A549 (cell line): ENCODE measurements at regions not wholly inside any gene's neighbourhood (a gene's known extent, or its start where the extent isn't known, plus 50 kb on each side); places are given as distances from the start of the nearest gene placed in this dataset.

Source experiments
- CBX2 ChIP-seq: fragments of 200-600 bp; sonication (generic); IDR thresholded peaks from 2 replicates; pipeline ENCODE4 v1.6.1; 2016; ENCODE audit warnings: low read depth, mild to moderate bottlenecking, borderline replicate concordance
- CHD2 ChIP-seq: fragments of 150-350 bp; IDR thresholded peaks from 2 replicates; pipeline ENCODE4 v1.6.1; 2014; ENCODE audit warnings: low read length; ENCODE audit not compliant: partially characterized antibody
- E2F6 ChIP-seq: IDR thresholded peaks from 2 replicates; pipeline ENCODE4 v1.6.1; 2012; ENCODE audit warnings: low read depth, borderline replicate concordance
- EP300 ChIP-seq, 2 experiments: fragments of >200 bp; sonication (Bioruptor Twin); formaldehyde crosslinking; IDR thresholded peaks; 2 replicates in 1 of 2; 3 replicates in 1 of 2; pipeline ENCODE4 v1.6.1; 2016 to 2017
- ESRRA ChIP-seq: fragments of 150-350 bp; IDR thresholded peaks from 2 replicates; pipeline ENCODE4 v1.6.1; 2014; ENCODE audit warnings: mild to moderate bottlenecking, low read length, borderline replicate concordance
- HDAC2 ChIP-seq: fragments of 200-600 bp; sonication (generic); IDR thresholded peaks from 2 replicates; pipeline ENCODE4 v1.6.1; 2016
- HMGXB4 ChIP-seq: fragments of 250-450 bp; sonication (Bioruptor Pico); IDR thresholded peaks from 2 replicates; pipeline ENCODE4 v1.5.0; 2021; ENCODE audit warnings: mild to moderate bottlenecking, moderate library complexity, borderline replicate concordance
- JUN ChIP-seq, 2 experiments: fragments of >200 bp; sonication (Bioruptor Twin); formaldehyde crosslinking; IDR thresholded peaks; 2 replicates in 1 of 2; 3 replicates in 1 of 2; pipeline ENCODE4 v1.6.1; 2016 to 2017
- JUNB ChIP-seq: fragments of >200 bp; sonication (Bioruptor Twin); formaldehyde crosslinking; IDR thresholded peaks from 2 replicates; pipeline ENCODE4 v1.6.1; 2016
- MAX ChIP-seq: IDR thresholded peaks from 2 replicates; pipeline ENCODE4 v1.6.1; 2012
- POLR2A ChIP-seq: IDR thresholded peaks from 2 replicates; pipeline ENCODE4 v1.6.1; 2012; ENCODE audit warnings: mild to moderate bottlenecking, low read length
- REST ChIP-seq: fragments of 200-600 bp; sonication (generic); IDR thresholded peaks from 2 replicates; pipeline ENCODE4 v1.6.1; 2016; ENCODE audit warnings: antibody characterized with exemption, mild to moderate bottlenecking, moderate library complexity
- ZSCAN20 ChIP-seq: fragments of 250-450 bp; sonication (Bioruptor Pico); IDR thresholded peaks from 2 replicates; pipeline ENCODE4 v1.8.0; 2022; ENCODE audit warnings: mild to moderate bottlenecking, moderate library complexity
- TF ChIP-seq, protein P1 (sequence below): fragments of >200 bp; sonication (Bioruptor Twin); formaldehyde crosslinking; IDR thresholded peaks from 3 replicates; pipeline ENCODE4 v1.5.1; 2016

GRCh38 chr14:89480278-89480677, 63.2 kb upstream of the FOXN3 start:
- TF ChIP-seq POLR2A (no peak), ESRRA (no peak), HMGXB4 (CRISPR knock-in tag) (no peak), CBX2 (no peak), CHD2 (no peak), HDAC2 (no peak), ZSCAN20 (CRISPR knock-in tag) (no peak), JUN (IDR thresholded peaks at IDR 0.05) (no peak), EP300 (IDR thresholded peaks at IDR 0.05) (no peak), MAX (no peak), E2F6 (no peak), JUNB (no peak), REST (no peak)
- TF ChIP-seq, protein P1, sequence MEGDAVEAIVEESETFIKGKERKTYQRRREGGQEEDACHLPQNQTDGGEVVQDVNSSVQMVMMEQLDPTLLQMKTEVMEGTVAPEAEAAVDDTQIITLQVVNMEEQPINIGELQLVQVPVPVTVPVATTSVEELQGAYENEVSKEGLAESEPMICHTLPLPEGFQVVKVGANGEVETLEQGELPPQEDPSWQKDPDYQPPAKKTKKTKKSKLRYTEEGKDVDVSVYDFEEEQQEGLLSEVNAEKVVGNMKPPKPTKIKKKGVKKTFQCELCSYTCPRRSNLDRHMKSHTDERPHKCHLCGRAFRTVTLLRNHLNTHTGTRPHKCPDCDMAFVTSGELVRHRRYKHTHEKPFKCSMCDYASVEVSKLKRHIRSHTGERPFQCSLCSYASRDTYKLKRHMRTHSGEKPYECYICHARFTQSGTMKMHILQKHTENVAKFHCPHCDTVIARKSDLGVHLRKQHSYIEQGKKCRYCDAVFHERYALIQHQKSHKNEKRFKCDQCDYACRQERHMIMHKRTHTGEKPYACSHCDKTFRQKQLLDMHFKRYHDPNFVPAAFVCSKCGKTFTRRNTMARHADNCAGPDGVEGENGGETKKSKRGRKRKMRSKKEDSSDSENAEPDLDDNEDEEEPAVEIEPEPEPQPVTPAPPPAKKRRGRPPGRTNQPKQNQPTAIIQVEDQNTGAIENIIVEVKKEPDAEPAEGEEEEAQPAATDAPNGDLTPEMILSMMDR: no peak
